A549 (cell line): ENCODE measurements at regions not wholly inside any gene's neighbourhood (a gene's known extent, or its start where the extent isn't known, plus 50 kb on each side); places are given as distances from the start of the nearest gene placed in this dataset.

Source experiments
- ATAC-seq, 2 experiments: fragments of 200-7000 bp in 1 of 2; fragments of >200 bp in 1 of 2; cut with Nextera tagmentation in 1 of 2; cut with Tn5 transposase in 1 of 2; 3 replicates each; pipeline versions ENCODE4 v1.8.0 to v1.9.1; 2018 to 2020; ENCODE audit warnings: mild to moderate bottlenecking in 1 of 2, moderate library complexity in 1 of 2
- CTCF ChIA-PET: fragments of 300-600 bp; sonication (Branson Sonifier 250); formaldehyde crosslinking; extraction: SDS; loops from one replicate; lab custom pipeline; 2021; ENCODE audit warnings: antibody characterized with exemption, inconsistent platforms; lab: Yijun Ruan, JAX
- POLR2A ChIA-PET: fragments of 350-600 bp; formaldehyde crosslinking; extraction: SDS; loops from one replicate; lab custom pipeline; 2021; ENCODE audit warnings: antibody characterized with exemption, inconsistent platforms; lab: Yijun Ruan, JAX
- DNase-seq, 2 experiments: peaks; one replicate each; pipeline versions ENCODE4 v3.0.0 to v3.0.0-alpha.2; 2011 to 2016; ENCODE audit warnings: low read depth in 1 of 2, low spot score in 1 of 2
- FAIRE-seq: peaks from 2 replicates; lab custom pipeline; 2011; peaks lifted over from hg19 to GRCh38; lab: Jason Lieb, UNC
- H3K27ac ChIP-seq, 2 experiments: fragments of >200 bp; sonication (Bioruptor Twin); formaldehyde crosslinking; 3 replicates each; pipeline ENCODE4 v1.5.1; 2016 to 2017
- H3K4me1 ChIP-seq: fragments of >200 bp; sonication (Bioruptor Twin); formaldehyde crosslinking; 3 replicates; pipeline ENCODE4 v1.6.1; 2016
- H3K4me2 ChIP-seq: fragments of >200 bp; sonication (Bioruptor Twin); formaldehyde crosslinking; 3 replicates; pipeline ENCODE4 v1.6.1; 2016
- H3K4me3 ChIP-seq: fragments of >200 bp; sonication (Bioruptor Twin); formaldehyde crosslinking; 3 replicates; pipeline ENCODE4 v1.5.1; 2016
- H3K9me3 ChIP-seq: fragments of >200 bp; sonication (Bioruptor Twin); formaldehyde crosslinking; 3 replicates; pipeline ENCODE4 v1.6.1; 2016
- CBX2 ChIP-seq: fragments of 200-600 bp; sonication (generic); IDR thresholded peaks from 2 replicates; pipeline ENCODE4 v1.6.1; 2016; ENCODE audit warnings: low read depth, mild to moderate bottlenecking, borderline replicate concordance
- CEBPB ChIP-seq, 2 experiments: fragments of >200 bp in 1 of 2; sonication (Bioruptor Twin) in 1 of 2; formaldehyde crosslinking in 1 of 2; IDR thresholded peaks; 2 replicates each; pipeline ENCODE4 v1.6.1; 2012 to 2016
- CHD2 ChIP-seq: fragments of 150-350 bp; IDR thresholded peaks from 2 replicates; pipeline ENCODE4 v1.6.1; 2014; ENCODE audit warnings: low read length; ENCODE audit not compliant: partially characterized antibody
- EHF ChIP-seq: fragments of 250-450 bp; sonication (Bioruptor Pico); IDR thresholded peaks from 2 replicates; pipeline ENCODE4 v1.5.0; 2020; ENCODE audit warnings: mild to moderate bottlenecking
- EHMT2 ChIP-seq: fragments of 200-600 bp; sonication (generic); IDR thresholded peaks from 2 replicates; pipeline ENCODE4 v1.6.1; 2016; ENCODE audit warnings: antibody characterized with exemption, low read depth, mild to moderate bottlenecking, moderate library complexity
- FOSB ChIP-seq: fragments of 250-450 bp; sonication (Bioruptor Pico); IDR thresholded peaks from 2 replicates; pipeline ENCODE4 v1.5.0; 2020; ENCODE audit warnings: mild to moderate bottlenecking, moderate library complexity
- HDAC2 ChIP-seq: fragments of 200-600 bp; sonication (generic); IDR thresholded peaks from 2 replicates; pipeline ENCODE4 v1.6.1; 2016
- HEYL ChIP-seq: fragments of 250-450 bp; sonication (Bioruptor Pico); IDR thresholded peaks from 2 replicates; pipeline ENCODE4 v1.8.0; 2021; ENCODE audit warnings: mild to moderate bottlenecking, moderate library complexity
- HMGXB4 ChIP-seq: fragments of 250-450 bp; sonication (Bioruptor Pico); IDR thresholded peaks from 2 replicates; pipeline ENCODE4 v1.5.0; 2021; ENCODE audit warnings: mild to moderate bottlenecking, moderate library complexity, borderline replicate concordance
- HOXB5 ChIP-seq: fragments of 250-450 bp; sonication (Bioruptor Pico); IDR thresholded peaks from 2 replicates; pipeline ENCODE4 v1.5.0; 2020; ENCODE audit warnings: mild to moderate bottlenecking, moderate library complexity
- JUN ChIP-seq, 2 experiments: fragments of >200 bp; sonication (Bioruptor Twin); formaldehyde crosslinking; IDR thresholded peaks; 2 replicates in 1 of 2; 3 replicates in 1 of 2; pipeline ENCODE4 v1.6.1; 2016 to 2017
- JUNB ChIP-seq: fragments of >200 bp; sonication (Bioruptor Twin); formaldehyde crosslinking; IDR thresholded peaks from 2 replicates; pipeline ENCODE4 v1.6.1; 2016
- KDM5A ChIP-seq: fragments of 200-600 bp; sonication (generic); IDR thresholded peaks from 2 replicates; pipeline ENCODE4 v1.6.1; 2016; ENCODE audit warnings: antibody characterized with exemption, mild to moderate bottlenecking
- MAX ChIP-seq: IDR thresholded peaks from 2 replicates; pipeline ENCODE4 v1.6.1; 2012
- MYC ChIP-seq: IDR thresholded peaks from 2 replicates; pipeline ENCODE4 v1.6.1; 2012; ENCODE audit warnings: mild to moderate bottlenecking, inconsistent platforms, low read length, improper control_type of control experiment, borderline replicate concordance
- NPAS2 ChIP-seq: fragments of 250-450 bp; sonication (Bioruptor Pico); IDR thresholded peaks from 2 replicates; pipeline ENCODE4 v1.8.0; 2022; ENCODE audit warnings: mild to moderate bottlenecking, moderate library complexity, borderline replicate concordance
- POLR2A ChIP-seq: IDR thresholded peaks from 2 replicates; pipeline ENCODE4 v1.6.1; 2012; ENCODE audit warnings: mild to moderate bottlenecking, low read length
- POLR2AphosphoS2 ChIP-seq: conservative IDR thresholded peaks from 2 replicates; pipeline ENCODE4 v1.6.1; 2012; ENCODE audit warnings: low read length, improper control_type of control experiment, inconsistent platforms
- RNF2 ChIP-seq: fragments of 200-600 bp; sonication (generic); IDR thresholded peaks from 2 replicates; pipeline ENCODE4 v1.6.1; 2016; ENCODE audit warnings: low read depth, mild to moderate bottlenecking, antibody characterized with exemption, moderate library complexity, borderline replicate concordance
- SREBF2 ChIP-seq: fragments of 450-650 bp; IDR thresholded peaks from 2 replicates; pipeline ENCODE4 v1.6.1; 2014; ENCODE audit warnings: mild to moderate bottlenecking, moderate library complexity
- TFCP2L1 ChIP-seq: fragments of 250-450 bp; sonication (Bioruptor Pico); IDR thresholded peaks from 2 replicates; pipeline ENCODE4 v1.5.0; 2021; ENCODE audit warnings: mild to moderate bottlenecking
- TP53 ChIP-seq: fragments of 250-450 bp; sonication (Bioruptor Pico); IDR thresholded peaks from 2 replicates; pipeline ENCODE4 v1.5.0; 2021; ENCODE audit warnings: mild to moderate bottlenecking, moderate library complexity
- ZFP36 ChIP-seq: fragments of 450-650 bp; IDR thresholded peaks from 2 replicates; pipeline ENCODE4 v1.6.1; 2014; ENCODE audit warnings: borderline replicate concordance; ENCODE audit not compliant: partially characterized antibody
- WGBS: methylation state at CpG from one replicate; pipeline ENCODE4 v1.1.6; 2017; ENCODE audit errors: missing lambda C conversion rate; 5-methylcytosine and 5-hydroxymethylcytosine counted together

- Histone ChIP-seq H3K27ac (no peak overlapping the region), H3K4me3 (no peak overlapping the region), H3K9me3 (no peaks in the 10 kb centered on the region), H3K4me1 (no peaks in the 10 kb centered on the region), H3K4me2 (no peak overlapping the region)
- TF ChIP-seq TP53 (CRISPR knock-in tag) (no peak), EHMT2 (no peak), HOXB5 (no peak), JUNB (no peak), MYC (no peak), CBX2 (no peak), HMGXB4 (CRISPR knock-in tag) (no peak), KDM5A (no peak), NPAS2 (no peak)
- DNase-seq = no peak
- no peak for FAIRE-seq
- CTCF ChIA-PET = no interaction called here
- POLR2A ChIA-PET = no interaction called here
- ATAC-seq = no peak
- WGBS = 0% methylated on average over 2 of the region's 2 CpGs
Observed at GRCh38 chrX:139079789-139080188, 368.3 kb upstream of the FGF13 start.

GRCh38 chrX:139078761-139079280 is 367.3 kb upstream of the FGF13 start:
- ChIA-PET POLR2A (no interaction called here), CTCF (no interaction called here)
- no peaks in the 10 kb centered on the region for H3K4me1 ChIP-seq
- ATAC-seq = no peak
- H3K27ac ChIP-seq = no peak overlapping the region
- no peak for DNase-seq
- H3K9me3 ChIP-seq = no peaks in the 10 kb centered on the region
- FAIRE-seq = peak; percentile 46
- under 1% methylated on average over 8 of the region's 8 CpGs for WGBS
- TF ChIP-seq EHF (CRISPR knock-in tag) (no peak), CHD2 (no peak), SREBF2 (no peak), MAX (no peak), POLR2A (no peak), JUNB (no peak), HDAC2 (no peak), KDM5A (no peak), FOSB (CRISPR knock-in tag) (no peak), HEYL (CRISPR knock-in tag) (no peak), RNF2 (no peak), POLR2AphosphoS2 (no peak)
- H3K4me3 ChIP-seq = no peak overlapping the region
- no peak overlapping the region for H3K4me2 ChIP-seq

GRCh38 chrX:139078342-139078741 is 366.8 kb upstream of the FGF13 start:
- Histone ChIP-seq H3K4me2 (no peak overlapping the region), H3K9me3 (no peaks in the 10 kb centered on the region), H3K4me1 (no peaks in the 10 kb centered on the region), H3K27ac (no peak overlapping the region), H3K4me3 (no peak overlapping the region)
- WGBS = 0% methylated on average over 1 of the region's 1 CpG
- no peak for FAIRE-seq
- ChIA-PET CTCF (no interaction called here), POLR2A (no interaction called here)
- TF ChIP-seq TFCP2L1 (CRISPR knock-in tag) = no peak
- no peak for TF ChIP-seq JUN (IDR thresholded peaks at IDR 0.05)
- TF ChIP-seq CEBPB (IDR thresholded peaks at IDR 0.05) = no peak
- TF ChIP-seq RNF2 = no peak
- no peak for TF ChIP-seq KDM5A
- no peak for TF ChIP-seq ZFP36
- no peak for DNase-seq
- ATAC-seq = no peak
